Astrocyte (in vitro differentiated cells and primary cell): ENCODE measurements at regions not wholly inside any gene's neighbourhood (a gene's known extent, or its start where the extent isn't known, plus 50 kb on each side); places are given as distances from the start of the nearest gene placed in this dataset.
"Not testable (repeated sequence)": the region's sequence is repeated elsewhere in the genome, so short reads cannot be mapped to it uniquely, and the experiment has no call there.

Experiments
- DNase-seq: peaks from one replicate; pipeline ENCODE4 v3.0.0-alpha.2; 2010; ENCODE audit warnings: low read depth
- FAIRE-seq: peaks from 2 replicates; lab custom pipeline; 2011; peaks lifted over from hg19 to GRCh38; lab: Jason Lieb, UNC
- H2AFZ ChIP-seq: 2 replicates; pipeline ENCODE4 v1.6.0; 2012; ENCODE audit warnings: low read depth, low read length, inconsistent platforms
- H3K27ac ChIP-seq: 2 replicates; pipeline ENCODE4 v1.5.1; 2011; ENCODE audit warnings: low read depth, low read length, inconsistent platforms
- H3K27me3 ChIP-seq: 2 replicates; pipeline ENCODE4 v1.6.0; 2011; ENCODE audit warnings: low read length, inconsistent platforms; ENCODE audit not compliant: insufficient read depth
- H3K36me3 ChIP-seq: 2 replicates; pipeline ENCODE4 v1.5.1; 2011; ENCODE audit warnings: low read length, inconsistent platforms; ENCODE audit not compliant: insufficient read depth
- H3K4me1 ChIP-seq: 2 replicates; pipeline ENCODE4 v1.5.1; 2011; ENCODE audit warnings: low read length, inconsistent platforms; ENCODE audit not compliant: insufficient read depth
- H3K4me2 ChIP-seq: 2 replicates; pipeline ENCODE4 v1.6.0; 2012; ENCODE audit warnings: low read length, inconsistent platforms
- H3K4me3 ChIP-seq: 2 replicates; pipeline ENCODE4 v1.5.1; 2011; ENCODE audit warnings: low read depth, mild to moderate bottlenecking, low read length, inconsistent platforms; ENCODE audit not compliant: insufficient read depth
- H3K79me2 ChIP-seq: 2 replicates; pipeline ENCODE4 v1.6.0; 2012; ENCODE audit warnings: mild to moderate bottlenecking, low read length, inconsistent platforms; ENCODE audit not compliant: insufficient read depth
- H3K9ac ChIP-seq: 2 replicates; pipeline ENCODE4 v1.6.0; 2012; ENCODE audit warnings: mild to moderate bottlenecking, low read length, inconsistent platforms
- H3K9me3 ChIP-seq: 2 replicates; pipeline ENCODE4 v1.5.1; 2012; ENCODE audit warnings: low read depth, mild to moderate bottlenecking, low read length, inconsistent platforms; ENCODE audit not compliant: insufficient read depth
- H4K20me1 ChIP-seq: 2 replicates; pipeline ENCODE4 v1.6.0; 2012; ENCODE audit warnings: low read length, inconsistent platforms; ENCODE audit not compliant: insufficient read depth
- H3K27ac Mint-ChIP-seq: one replicate; pipeline ENCODE4 v1.8.0; 2021; ENCODE audit warnings: mild to moderate bottlenecking, mixed read lengths; ENCODE audit not compliant: unreplicated experiment
- H3K27me3 Mint-ChIP-seq: one replicate; pipeline ENCODE4 v1.8.0; 2021; ENCODE audit warnings: low read depth, mixed read lengths; ENCODE audit not compliant: unreplicated experiment
- H3K36me3 Mint-ChIP-seq: one replicate; pipeline ENCODE4 v1.8.0; 2021; ENCODE audit warnings: low read depth, mixed read lengths; ENCODE audit not compliant: unreplicated experiment
- H3K4me1 Mint-ChIP-seq: one replicate; pipeline ENCODE4 v1.8.0; 2021; ENCODE audit warnings: low read depth, mixed read lengths; ENCODE audit not compliant: unreplicated experiment
- H3K4me3 Mint-ChIP-seq: one replicate; pipeline ENCODE4 v1.8.0; 2021; ENCODE audit warnings: mild to moderate bottlenecking, moderate library complexity, mixed read lengths; ENCODE audit not compliant: unreplicated experiment
- H3K9me3 Mint-ChIP-seq: one replicate; pipeline ENCODE4 v1.8.0; 2021; ENCODE audit warnings: mild to moderate bottlenecking, mixed read lengths; ENCODE audit not compliant: unreplicated experiment
- EZH2 ChIP-seq: IDR thresholded peaks from 2 replicates; pipeline ENCODE4 v1.6.1; 2012; ENCODE audit warnings: mild to moderate bottlenecking, low read length, inconsistent platforms; ENCODE audit not compliant: insufficient read depth
- TF ChIP-seq, protein P1 (sequence below): IDR thresholded peaks from 2 replicates; pipeline ENCODE4 v1.5.1; 2011; ENCODE audit warnings: low read depth, mild to moderate bottlenecking, inconsistent platforms, low read length, moderate library complexity; ENCODE audit not compliant: insufficient read depth

DNA sequence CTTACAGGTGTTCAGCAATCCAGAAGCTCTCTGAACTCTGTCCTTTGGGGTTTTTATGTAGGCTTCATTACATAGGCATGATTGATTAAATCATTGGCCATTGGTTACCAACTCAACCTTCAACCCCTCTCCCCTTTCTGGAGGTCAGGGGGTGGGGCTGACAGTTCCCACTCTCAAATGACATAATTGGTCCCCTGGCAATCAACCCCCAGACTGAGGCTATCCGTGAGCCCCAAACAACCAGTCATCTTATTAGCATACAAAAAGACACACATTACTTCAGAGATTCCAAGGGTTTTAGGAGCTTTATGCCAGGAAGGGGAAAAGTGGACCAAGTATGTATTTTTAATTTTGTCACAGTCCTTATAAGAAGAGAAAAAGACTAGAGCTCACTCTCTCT lies 92.1 kb downstream of the ZNF467 start:
- no peaks in the 10 kb centered on the region for H3K4me1 ChIP-seq
- no peaks in the 10 kb centered on the region for H3K36me3 ChIP-seq
- Mint-ChIP-seq H3K4me3 (no peak overlapping the region), H3K36me3 (no peaks in the 10 kb centered on the region), H3K4me1 (peaks cover 23% of the 10 kb centered on the region), H3K27me3 (peaks cover 5% of the 10 kb centered on the region), H3K27ac (no peak overlapping the region), H3K9me3 (peaks cover 8% of the 10 kb centered on the region)
- FAIRE-seq, result no peak
- H3K27ac ChIP-seq, result no peak overlapping the region
- no peaks in the 10 kb centered on the region for H3K79me2 ChIP-seq
- no peak overlapping the region for H3K9ac ChIP-seq
- TF ChIP-seq, protein P1, sequence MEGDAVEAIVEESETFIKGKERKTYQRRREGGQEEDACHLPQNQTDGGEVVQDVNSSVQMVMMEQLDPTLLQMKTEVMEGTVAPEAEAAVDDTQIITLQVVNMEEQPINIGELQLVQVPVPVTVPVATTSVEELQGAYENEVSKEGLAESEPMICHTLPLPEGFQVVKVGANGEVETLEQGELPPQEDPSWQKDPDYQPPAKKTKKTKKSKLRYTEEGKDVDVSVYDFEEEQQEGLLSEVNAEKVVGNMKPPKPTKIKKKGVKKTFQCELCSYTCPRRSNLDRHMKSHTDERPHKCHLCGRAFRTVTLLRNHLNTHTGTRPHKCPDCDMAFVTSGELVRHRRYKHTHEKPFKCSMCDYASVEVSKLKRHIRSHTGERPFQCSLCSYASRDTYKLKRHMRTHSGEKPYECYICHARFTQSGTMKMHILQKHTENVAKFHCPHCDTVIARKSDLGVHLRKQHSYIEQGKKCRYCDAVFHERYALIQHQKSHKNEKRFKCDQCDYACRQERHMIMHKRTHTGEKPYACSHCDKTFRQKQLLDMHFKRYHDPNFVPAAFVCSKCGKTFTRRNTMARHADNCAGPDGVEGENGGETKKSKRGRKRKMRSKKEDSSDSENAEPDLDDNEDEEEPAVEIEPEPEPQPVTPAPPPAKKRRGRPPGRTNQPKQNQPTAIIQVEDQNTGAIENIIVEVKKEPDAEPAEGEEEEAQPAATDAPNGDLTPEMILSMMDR, result no peak
- no peak for TF ChIP-seq EZH2
- no peak overlapping the region for H3K4me3 ChIP-seq
- H3K9me3 ChIP-seq, result no peaks in the 10 kb centered on the region
- no peak overlapping the region for H2AFZ ChIP-seq
- no peak for DNase-seq
- no peaks in the 10 kb centered on the region for H4K20me1 ChIP-seq
- no peaks in the 10 kb centered on the region for H3K27me3 ChIP-seq
- H3K4me2 ChIP-seq, result no peak overlapping the region

DNA sequence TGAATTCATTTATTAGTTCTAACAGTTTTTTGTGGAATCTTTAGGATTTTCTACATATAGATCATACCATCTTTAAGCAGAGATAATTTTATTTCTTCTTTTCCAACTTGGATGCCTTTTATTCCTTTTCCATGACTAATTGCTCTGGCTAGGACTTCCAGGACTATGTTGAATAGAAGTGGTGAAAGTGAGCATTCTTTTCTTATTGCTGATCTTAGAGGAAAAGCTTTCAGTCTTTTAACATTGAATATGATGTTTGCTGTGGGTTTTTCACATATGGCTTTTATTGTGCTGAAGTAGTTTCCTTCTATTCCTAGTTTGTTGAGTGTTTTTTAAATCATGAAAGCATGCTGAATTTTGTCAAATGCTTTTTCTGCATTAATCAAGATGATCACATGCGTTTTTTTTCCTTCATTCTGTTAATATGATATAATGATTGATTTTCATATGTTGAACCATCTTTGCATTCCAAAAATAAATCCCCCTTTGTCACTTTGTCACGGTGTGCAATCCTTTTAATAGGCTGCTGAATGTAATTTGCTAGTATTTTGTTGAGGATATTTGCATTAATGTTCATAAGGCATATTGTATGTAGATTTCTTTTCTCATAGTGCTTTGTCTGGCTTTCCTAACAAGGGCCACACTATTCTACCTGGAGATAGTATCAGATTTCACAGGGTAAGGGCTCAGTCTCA lies 92.9 kb downstream of the ZNF467 start:
- no peak overlapping the region for H3K27ac ChIP-seq
- DNase-seq (peak; percentile 22), FAIRE-seq (peak; percentile 26)
- H4K20me1 ChIP-seq, result no peaks in the 10 kb centered on the region
- no peaks in the 10 kb centered on the region for H3K4me1 ChIP-seq
- Mint-ChIP-seq H3K4me1 (peaks cover 18% of the 10 kb centered on the region), H3K27me3 (peaks cover 8% of the 10 kb centered on the region), H3K9me3 (peaks cover 10% of the 10 kb centered on the region), H3K27ac (peak overlapping the region; percentile 43), H3K36me3 (no peaks in the 10 kb centered on the region), H3K4me3 (no peak overlapping the region)
- no peaks in the 10 kb centered on the region for H3K9me3 ChIP-seq
- no peaks in the 10 kb centered on the region for H3K27me3 ChIP-seq
- TF ChIP-seq EZH2, result no peak
- TF ChIP-seq, protein P1, result no peak
- no peak overlapping the region for H3K9ac ChIP-seq
- no peaks in the 10 kb centered on the region for H3K36me3 ChIP-seq
- H3K4me3 ChIP-seq, result no peak overlapping the region
- H3K79me2 ChIP-seq, result no peaks in the 10 kb centered on the region
- H3K4me2 ChIP-seq, result no peak overlapping the region
- H2AFZ ChIP-seq, result no peak overlapping the region

DNA sequence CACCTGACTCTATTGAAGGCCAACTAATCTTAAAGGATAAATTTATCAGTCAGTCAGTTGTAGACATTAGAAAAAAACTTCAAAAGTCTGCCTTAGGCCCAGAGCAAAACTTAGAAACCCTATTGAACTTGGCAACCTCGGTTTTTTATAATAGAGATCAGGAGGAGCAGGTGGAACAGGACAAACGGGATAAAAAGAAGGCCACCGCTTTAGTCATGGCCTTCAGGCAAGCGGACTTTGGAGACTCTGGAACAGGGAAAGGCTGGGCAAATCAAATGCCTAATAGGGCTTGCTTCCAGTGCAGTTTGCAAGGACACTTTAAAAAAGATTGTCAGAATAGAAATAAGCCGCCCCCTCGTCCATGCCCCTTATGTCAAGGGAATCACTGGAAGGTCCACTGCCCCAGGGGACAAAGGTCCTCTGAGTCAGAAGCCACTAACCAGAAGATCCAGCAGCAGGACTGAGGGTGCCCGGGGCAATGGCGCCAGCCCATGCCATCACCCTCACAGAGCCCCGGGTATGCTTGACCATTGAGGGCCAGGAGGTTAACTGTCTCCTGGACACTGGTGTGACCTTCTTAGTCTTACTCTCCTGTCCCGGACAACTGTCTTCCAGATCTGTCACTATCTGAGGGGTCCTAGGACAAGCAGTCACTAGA lies 98.5 kb downstream of the ZNF467 start:
- H3K27ac Mint-ChIP-seq, H3K4me3 Mint-ChIP-seq, H3K27ac ChIP-seq, H3K4me1 ChIP-seq, H3K9me3 Mint-ChIP-seq, H2AFZ ChIP-seq, H3K36me3 ChIP-seq, H3K9me3 ChIP-seq, FAIRE-seq, H3K4me3 ChIP-seq, H3K9ac ChIP-seq, H3K4me1 Mint-ChIP-seq, DNase-seq, H3K4me2 ChIP-seq, H3K36me3 Mint-ChIP-seq, H4K20me1 ChIP-seq, H3K27me3 ChIP-seq, H3K79me2 ChIP-seq: not testable (repeated sequence)
- H3K27me3 Mint-ChIP-seq, result peaks cover 51% of the 10 kb centered on the region
